VCaP (cell line): ENCODE measurements at regions not wholly inside any gene's neighbourhood (a gene's known extent, or its start where the extent isn't known, plus 50 kb on each side); places are given as distances from the start of the nearest gene placed in this dataset.

Experiments used
- H3K27ac ChIP-seq: fragments of 450-650 bp; 2 replicates; pipeline ENCODE4 v1.5.1; 2017
- CTCF ChIP-seq: fragments of 450-650 bp; conservative IDR thresholded peaks from 2 replicates; pipeline ENCODE4 v1.5.1; 2017; ENCODE audit warnings: mild to moderate bottlenecking, moderate library complexity

- no peak for TF ChIP-seq CTCF
- no peak overlapping the region for H3K27ac ChIP-seq
Measured at GRCh38 chr2:3138621-3139020, 239.0 kb downstream of the EIPR1 start.

DNA sequence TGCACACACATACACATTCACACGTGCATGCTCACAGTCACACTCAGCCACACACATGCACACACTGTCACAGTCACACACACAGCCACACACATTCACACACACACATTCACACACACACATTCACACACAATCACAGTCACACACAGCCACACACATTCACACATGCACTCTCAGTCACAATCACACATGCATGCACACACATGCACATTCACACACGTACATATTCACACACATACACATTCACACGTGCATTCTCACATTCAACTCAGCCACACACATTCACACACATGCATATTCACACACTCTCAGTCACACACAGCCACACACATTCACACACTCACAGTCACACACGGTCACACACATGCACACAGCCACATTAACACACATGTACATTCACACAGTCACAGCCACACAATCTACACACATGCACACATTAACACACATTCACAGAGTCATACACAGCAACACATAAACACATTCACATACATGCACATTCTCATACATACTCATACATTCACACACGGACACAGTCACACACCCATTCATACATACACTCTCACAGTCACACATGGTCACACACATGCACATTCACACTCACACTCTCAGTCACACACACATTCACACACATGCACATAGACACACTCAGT is 239.8 kb downstream of the EIPR1 start:
- no peak for TF ChIP-seq CTCF

DNA sequence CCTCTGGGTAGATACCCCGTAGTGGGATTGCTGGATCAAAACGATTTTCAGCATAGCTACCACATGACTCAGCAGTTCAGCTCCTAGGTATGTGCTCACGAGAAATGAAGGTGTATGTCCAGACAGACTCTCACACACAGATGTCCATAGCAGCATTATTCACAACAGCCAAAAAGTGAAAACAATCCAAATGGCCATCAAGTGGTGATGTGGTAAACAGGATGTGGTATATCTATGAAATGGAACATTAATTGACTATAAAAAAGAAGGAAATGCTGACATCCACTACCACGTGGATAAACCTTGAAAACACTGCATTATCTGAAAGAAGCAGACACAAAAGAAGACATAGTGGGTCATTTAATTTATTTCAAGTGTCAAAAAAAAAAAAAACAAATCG is 241.9 kb downstream of the EIPR1 start:
- TF ChIP-seq CTCF, result no peak
- H3K27ac ChIP-seq, result no peak overlapping the region

More for the DNA sequence above, 239.8 kb downstream of the EIPR1 start:
- no peak overlapping the region for H3K27ac ChIP-seq

DNA sequence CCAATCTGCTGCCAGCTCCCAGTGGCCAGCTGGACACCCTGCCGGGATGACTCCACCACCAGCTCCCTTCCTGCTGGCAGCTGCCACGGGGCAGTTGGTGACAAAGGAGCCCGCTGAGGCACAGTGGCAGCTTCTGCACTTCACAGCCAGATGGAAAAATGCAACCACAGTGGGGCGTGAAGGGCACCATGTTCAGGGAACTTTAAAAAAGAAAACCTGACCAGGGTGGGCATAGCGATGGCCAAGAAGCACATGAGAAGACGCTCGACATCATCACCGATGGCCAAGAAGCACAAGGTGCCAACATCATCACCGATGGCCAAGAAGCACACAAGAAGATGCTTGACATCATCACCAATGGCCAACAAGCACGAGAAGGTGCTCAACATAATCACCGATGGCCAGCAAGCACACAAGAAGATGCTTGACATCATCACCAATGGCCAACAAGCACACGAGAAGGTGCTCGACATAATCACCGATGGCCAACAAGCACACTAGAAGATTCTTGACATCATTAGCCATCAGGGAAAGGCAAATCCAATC is 243.5 kb downstream of the EIPR1 start:
- H3K27ac ChIP-seq, result no peak overlapping the region
- TF ChIP-seq CTCF, result no peak

DNA sequence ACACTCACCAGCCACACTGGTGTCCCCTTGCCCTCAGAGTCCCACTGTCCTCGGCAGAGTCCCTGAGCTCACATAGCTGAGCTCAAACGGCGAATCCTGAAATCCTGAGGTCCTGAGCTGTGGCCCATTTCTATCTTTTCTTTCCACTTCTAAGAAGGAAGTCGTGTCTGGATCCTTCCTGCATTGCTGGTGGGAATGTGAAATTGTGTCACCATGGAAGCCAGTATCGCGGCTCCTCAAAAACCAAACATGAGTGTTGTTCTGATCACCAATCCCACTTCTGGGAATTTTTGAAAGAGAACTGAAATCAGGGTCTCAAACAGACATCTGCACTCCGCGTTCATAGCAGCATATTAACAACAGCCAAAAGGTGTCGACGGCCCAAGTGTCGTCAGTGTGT is 244.7 kb downstream of the EIPR1 start:
- TF ChIP-seq CTCF, result no peak
- no peak overlapping the region for H3K27ac ChIP-seq

- no peak for TF ChIP-seq CTCF
- no peak overlapping the region for H3K27ac ChIP-seq
Measured at GRCh38 chr2:3132466-3132865, 245.2 kb downstream of the EIPR1 start.

DNA sequence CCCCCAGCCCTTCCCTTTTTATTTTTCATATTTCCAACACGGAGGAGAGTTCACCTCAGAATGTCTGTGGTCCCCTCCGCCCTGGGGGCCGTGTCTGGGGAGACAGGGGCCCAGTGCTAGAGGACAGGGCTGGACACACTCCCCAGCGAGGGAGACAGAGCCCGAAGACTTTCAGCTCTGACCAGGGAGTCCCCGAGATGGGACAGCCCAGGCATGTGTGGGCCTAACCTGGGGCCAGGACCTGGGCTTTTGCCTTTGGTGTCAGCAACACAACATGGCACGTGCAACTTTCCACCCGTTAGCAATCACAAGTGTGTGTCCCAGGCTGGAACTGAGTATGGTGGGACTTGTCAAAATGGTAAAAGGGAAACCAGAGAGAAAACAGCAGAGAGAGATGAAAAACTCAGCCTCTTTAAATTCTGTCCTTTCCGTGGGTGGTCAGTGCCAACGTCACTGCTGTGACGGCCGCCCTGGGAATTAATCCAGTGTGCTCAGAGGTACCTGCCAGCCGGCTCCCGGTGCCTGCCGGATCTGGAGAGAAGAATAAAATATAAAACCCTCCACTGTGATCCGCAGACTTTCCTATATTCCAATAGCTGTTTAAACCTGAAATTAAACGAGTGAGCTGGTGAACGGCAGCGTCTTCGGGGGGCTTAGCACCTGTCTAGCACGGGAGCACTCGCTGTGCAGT is 245.8 kb downstream of the EIPR1 start:
- no peak overlapping the region for H3K27ac ChIP-seq
- TF ChIP-seq CTCF, result no peak
